Activated CD4-positive, alpha-beta T cell treated with anti-CD3 and anti-CD28 coated beads, Interleukin-2, amount 50 U/mL, for 48 hours (primary cell): ENCODE measurements at regions not wholly inside any gene's neighbourhood (a gene's known extent, or its start where the extent isn't known, plus 50 kb on each side); places are given as distances from the start of the nearest gene placed in this dataset.
"Not testable (repeated sequence)": the region's sequence is repeated elsewhere in the genome, so short reads cannot be mapped to it uniquely, and the experiment has no call there.

Experiments used
- DNase-seq, 2 experiments: peaks; one replicate each; pipeline ENCODE4 v3.0.0-alpha.2; 2020

GRCh38 chr1:83457735-83458248, 541.1 kb downstream of the TTLL7 start:
- DNase-seq, result not testable (repeated sequence)

- not testable (repeated sequence) for DNase-seq
These were observed 541.7 kb downstream of the TTLL7 start for GRCh38 chr1:83457281-83457680.

- not testable (repeated sequence) for DNase-seq
These were observed 543.2 kb downstream of the TTLL7 start for GRCh38 chr1:83455753-83456152.

- DNase-seq, result not testable (repeated sequence)
These were observed 553.1 kb downstream of the TTLL7 start for GRCh38 chr1:83445873-83446272.

- not testable (repeated sequence) for DNase-seq
These were observed 556.5 kb downstream of the TTLL7 start for GRCh38 chr1:83442412-83442811.

GRCh38 chr1:83440586-83440985, 558.3 kb downstream of the TTLL7 start:
- not testable (repeated sequence) for DNase-seq

- DNase-seq, result not testable (repeated sequence)
These were observed 558.9 kb downstream of the TTLL7 start for GRCh38 chr1:83440021-83440420.

GRCh38 chr1:83438316-83438715, 560.6 kb downstream of the TTLL7 start:
- not testable (repeated sequence) for DNase-seq

- DNase-seq, result not testable (repeated sequence)
These were observed 563.6 kb downstream of the TTLL7 start for GRCh38 chr1:83435336-83435735.

- not testable (repeated sequence) for DNase-seq
These were observed 571.4 kb downstream of the TTLL7 start for GRCh38 chr1:83427566-83427965.

- DNase-seq, result not testable (repeated sequence)
These were observed 575.5 kb downstream of the TTLL7 start for GRCh38 chr1:83423382-83423781.

GRCh38 chr1:83418558-83418957, 580.4 kb downstream of the TTLL7 start:
- no peak for DNase-seq

GRCh38 chr1:83413839-83414107, 585.2 kb downstream of the TTLL7 start:
- DNase-seq, result not testable (repeated sequence)

GRCh38 chr1:83410746-83411413, 588.1 kb downstream of the TTLL7 start:
- not testable (repeated sequence) for DNase-seq

GRCh38 chr1:83406693-83407371, 592.1 kb downstream of the TTLL7 start:
- DNase-seq, result not testable (repeated sequence)

- DNase-seq, result not testable (repeated sequence)
These were observed 593.1 kb downstream of the TTLL7 start for GRCh38 chr1:83405789-83406188.

GRCh38 chr1:83403500-83403899, 595.4 kb downstream of the TTLL7 start:
- not testable (repeated sequence) for DNase-seq

GRCh38 chr1:83401146-83401545, 597.8 kb downstream of the TTLL7 start:
- DNase-seq, result not testable (repeated sequence)

GRCh38 chr1:83400173-83400572, 598.8 kb downstream of the TTLL7 start:
- not testable (repeated sequence) for DNase-seq

- DNase-seq, result not testable (repeated sequence)
These were observed 600.8 kb downstream of the TTLL7 start for GRCh38 chr1:83398125-83398524.

- not testable (repeated sequence) for DNase-seq
These were observed 603.8 kb downstream of the TTLL7 start for GRCh38 chr1:83395130-83395529.

GRCh38 chr1:83386946-83387345, 612.0 kb downstream of the TTLL7 start:
- DNase-seq, result not testable (repeated sequence)

- DNase-seq, result not testable (repeated sequence)
These were observed 615.8 kb downstream of the TTLL7 start for GRCh38 chr1:83383107-83383506.

- DNase-seq, result not testable (repeated sequence)
These were observed 625.9 kb downstream of the TTLL7 start for GRCh38 chr1:83373018-83373417.
